GM23338 (cell line): ENCODE measurements at regions not wholly inside any gene's neighbourhood (a gene's known extent, or its start where the extent isn't known, plus 50 kb on each side); places are given as distances from the start of the nearest gene placed in this dataset.

Experiments
- ATAC-seq: fragments of 200-7000 bp; cut with Tn5 transposase; 3 replicates; pipeline ENCODE4 v1.9.1; 2020
- DNase-seq: peaks from one replicate; pipeline ENCODE4 v3.0.0-alpha.2; 2015; ENCODE audit warnings: low spot score
- H2AFZ ChIP-seq: fragments of 200-600 bp; sonication (generic); 2 replicates; pipeline ENCODE4 v1.8.0; 2016; ENCODE audit warnings: antibody characterized with exemption, mild to moderate bottlenecking, moderate library complexity
- H3F3A ChIP-seq: fragments of 200-600 bp; sonication (generic); replicated peaks from 2 replicates; pipeline ENCODE4 v1.8.0; 2017; ENCODE audit warnings: antibody characterized with exemption, mixed run types, low read depth
- H3K27ac ChIP-seq: fragments of 200-600 bp; sonication (generic); 2 replicates; pipeline ENCODE4 v1.6.1; 2016; ENCODE audit warnings: low read depth
- H3K27me3 ChIP-seq: fragments of 200-600 bp; sonication (generic); 2 replicates; pipeline ENCODE4 v1.8.0; 2016; ENCODE audit warnings: mild to moderate bottlenecking, mixed run types, moderate library complexity; ENCODE audit not compliant: insufficient read depth
- H3K36me3 ChIP-seq: fragments of 200-600 bp; sonication (generic); 2 replicates; pipeline ENCODE4 v1.8.0; 2016; ENCODE audit warnings: mild to moderate bottlenecking; ENCODE audit not compliant: insufficient read depth
- H3K4me1 ChIP-seq: fragments of 200-600 bp; sonication (generic); 2 replicates; pipeline ENCODE4 v1.8.0; 2016; ENCODE audit warnings: mild to moderate bottlenecking, moderate library complexity; ENCODE audit not compliant: insufficient read depth
- H3K4me2 ChIP-seq: fragments of 200-600 bp; sonication (generic); 2 replicates; pipeline ENCODE4 v1.7.1; 2017; ENCODE audit warnings: mixed run types
- H3K4me3 ChIP-seq: fragments of 200-600 bp; sonication (generic); 2 replicates; pipeline ENCODE4 v1.6.1; 2016; ENCODE audit warnings: mixed run types
- H3K79me2 ChIP-seq: fragments of 200-600 bp; sonication (generic); replicated peaks from 2 replicates; pipeline ENCODE4 v1.8.0; 2017; ENCODE audit warnings: mild to moderate bottlenecking; ENCODE audit not compliant: insufficient read depth
- H3K9me2 ChIP-seq: fragments of 200-600 bp; sonication (generic); 2 replicates; pipeline ENCODE4 v1.8.0; 2017; ENCODE audit not compliant: insufficient read depth
- H4K20me1 ChIP-seq: fragments of 200-600 bp; sonication (generic); replicated peaks from 2 replicates; pipeline ENCODE4 v1.8.0; 2017; ENCODE audit warnings: mild to moderate bottlenecking; ENCODE audit not compliant: insufficient read depth
- H3K27ac Mint-ChIP-seq: 2 replicates; pipeline ENCODE4 v1.8.0; 2020; ENCODE audit warnings: inconsistent platforms, mild to moderate bottlenecking, moderate library complexity, mixed read lengths
- H3K27me3 Mint-ChIP-seq: 3 replicates; pipeline ENCODE4 v1.8.0; 2022; ENCODE audit warnings: low read depth, mild to moderate bottlenecking, moderate library complexity, mixed read lengths, inconsistent platforms; ENCODE audit not compliant: insufficient read depth, poor library complexity
- H3K36me3 Mint-ChIP-seq: 3 replicates; pipeline ENCODE4 v1.8.0; 2021; ENCODE audit warnings: low read depth, mild to moderate bottlenecking, inconsistent platforms, moderate library complexity, mixed read lengths
- H3K4me1 Mint-ChIP-seq: 3 replicates; pipeline ENCODE4 v1.8.0; 2020; ENCODE audit warnings: mild to moderate bottlenecking, inconsistent platforms, mixed read lengths
- H3K4me3 Mint-ChIP-seq: 3 replicates; pipeline ENCODE4 v1.8.0; 2021; ENCODE audit warnings: moderate library complexity, mild to moderate bottlenecking, inconsistent platforms, mixed read lengths
- H3K9me3 Mint-ChIP-seq: 3 replicates; pipeline ENCODE4 v1.8.0; 2020; ENCODE audit warnings: moderate library complexity, mild to moderate bottlenecking, inconsistent platforms, mixed read lengths
- CREB1 ChIP-seq: fragments of 250-450 bp; sonication (Bioruptor Pico); IDR thresholded peaks from 2 replicates; pipeline ENCODE4 v1.5.0; 2020; ENCODE audit warnings: low read depth, mild to moderate bottlenecking, moderate library complexity
- CTCF ChIP-seq, 2 experiments: fragments of 200-600 bp in 1 of 2; sonication (generic) in 1 of 2; conservative IDR thresholded peaks; 2 replicates each; pipeline versions ENCODE4 v1.5.1 to v1.6.1; 2016 to 2017; ENCODE audit warnings: antibody characterized with exemption in 2 of 2, low read depth in 2 of 2, mild to moderate bottlenecking in 2 of 2, moderate library complexity in 1 of 2
- ETS1 ChIP-seq: IDR thresholded peaks from 2 replicates; pipeline ENCODE4 v1.6.1; 2016; ENCODE audit warnings: antibody characterized with exemption
- EZH2 ChIP-seq: fragments of 200-600 bp; sonication (generic); IDR thresholded peaks from one replicate; pipeline ENCODE4 v1.8.0; 2017; ENCODE audit warnings: antibody characterized with exemption, mild to moderate bottlenecking, low read depth; ENCODE audit not compliant: unreplicated experiment
- EZH2phosphoT487 ChIP-seq: fragments of 200-600 bp; sonication (generic); IDR thresholded peaks from one replicate; pipeline ENCODE4 v1.8.1; 2018; ENCODE audit warnings: antibody characterized with exemption; ENCODE audit not compliant: unreplicated experiment
- REST ChIP-seq: IDR thresholded peaks from one replicate; pipeline ENCODE4 v1.6.1; 2018; ENCODE audit warnings: antibody characterized with exemption; ENCODE audit not compliant: unreplicated experiment
- STAT1 ChIP-seq: IDR thresholded peaks from one replicate; pipeline ENCODE4 v1.6.1; 2016; ENCODE audit warnings: antibody characterized with exemption; ENCODE audit not compliant: unreplicated experiment
- ZNF114 ChIP-seq: fragments of 250-450 bp; sonication (Bioruptor Pico); IDR thresholded peaks from 2 replicates; pipeline ENCODE4 v1.5.0; 2020; ENCODE audit warnings: mild to moderate bottlenecking, moderate library complexity
- ZNF462 ChIP-seq: fragments of 250-450 bp; sonication (Bioruptor Pico); IDR thresholded peaks from 2 replicates; pipeline ENCODE4 v1.5.0; 2020; ENCODE audit warnings: mild to moderate bottlenecking, moderate library complexity

- no peak for TF ChIP-seq CTCF (conservative IDR thresholded peaks at IDR 0.05; ENCODE audit: low read depth in 2 of 2)
- no peak for TF ChIP-seq EZH2phosphoT487
- TF ChIP-seq CREB1 = no peak
- TF ChIP-seq ETS1 = no peak
- TF ChIP-seq ZNF114 (CRISPR knock-in tag) = no peak
Measured at GRCh38 chr1:219712506-219712905, 99.6 kb upstream of the ZC3H11B start (continued).

- no peaks in the 10 kb centered on the region for H3K27me3 ChIP-seq
- no peak overlapping the region for H2AFZ ChIP-seq
- no peaks in the 10 kb centered on the region for H3K79me2 ChIP-seq
- DNase-seq (no peak), ATAC-seq (no peak)
- H3K4me1 ChIP-seq = peaks cover 6% of the 10 kb centered on the region; the same call in 1 of the 2 replicates
- no peaks in the 10 kb centered on the region for H4K20me1 ChIP-seq
- H3K4me2 ChIP-seq = no peak overlapping the region
- Mint-ChIP-seq H3K36me3 (no peaks in the 10 kb centered on the region), H3K27ac (no peak overlapping the region), H3K27me3 (no peaks in the 10 kb centered on the region), H3K4me3 (no peak overlapping the region), H3K9me3 (peaks cover 3% of the 10 kb centered on the region; the same call in 1 of the 3 replicates), H3K4me1 (peaks cover 3% of the 10 kb centered on the region; the same call in 1 of the 3 replicates)
- H3K27ac ChIP-seq = no peak overlapping the region
- H3K36me3 ChIP-seq = no peaks in the 10 kb centered on the region
- H3K9me2 ChIP-seq = peaks cover 5% of the 10 kb centered on the region; the same call in 1 of the 2 replicates
- H3K4me3 ChIP-seq = no peak overlapping the region
- no peaks in the 10 kb centered on the region for H3F3A ChIP-seq
- TF ChIP-seq CREB1 = no peak
- no peak for TF ChIP-seq EZH2
- TF ChIP-seq ZNF462 = no peak
- TF ChIP-seq CTCF (conservative IDR thresholded peaks at IDR 0.05; ENCODE audit: low read depth in 2 of 2) = no peak
- TF ChIP-seq STAT1 = no peak
- no peak for TF ChIP-seq EZH2phosphoT487
- TF ChIP-seq REST = no peak
Measured at GRCh38 chr1:219710529-219711194, 97.8 kb upstream of the ZC3H11B start.
